SU-DHL-6 (cell line): ENCODE measurements at regions not wholly inside any gene's neighbourhood (a gene's known extent, or its start where the extent isn't known, plus 50 kb on each side); places are given as distances from the start of the nearest gene placed in this dataset.

Experiments used
- EZH2phosphoT487 ChIP-seq: fragments of 200-600 bp; sonication (generic), shearing (Covaris generic); conservative IDR thresholded peaks from 2 replicates; pipeline ENCODE4 v1.6.1; 2018; ENCODE audit warnings: mild to moderate bottlenecking, antibody characterized with exemption, low read length, moderate library complexity, mixed read lengths
- TF ChIP-seq, protein P1 (sequence below): fragments of 200-600 bp; sonication (generic); IDR thresholded peaks from one replicate; pipeline ENCODE4 v1.5.1; 2017; ENCODE audit warnings: antibody characterized with exemption, mild to moderate bottlenecking, low read length, moderate library complexity; ENCODE audit not compliant: insufficient read depth, poor library complexity, severe bottlenecking

DNA sequence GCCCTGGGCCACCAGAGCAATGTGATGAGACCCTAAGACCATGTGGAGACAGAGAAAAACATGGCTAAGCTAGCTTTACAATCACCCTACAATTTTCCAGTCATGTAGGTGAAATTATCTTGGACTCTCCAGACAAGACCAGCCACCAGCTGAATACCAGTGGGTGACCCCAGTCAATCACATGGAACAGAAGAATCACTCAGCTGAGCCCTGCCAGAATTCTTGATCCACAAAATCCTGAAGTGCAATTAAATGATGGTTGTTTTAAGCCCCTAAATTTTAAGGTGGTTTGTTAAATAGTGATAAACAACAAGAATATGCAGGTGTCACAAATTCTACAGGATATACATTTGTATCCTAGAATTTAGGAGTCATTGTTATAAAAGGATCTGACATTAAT lies 69.5 kb upstream of the SMIM15 start:
- TF ChIP-seq, protein P1, sequence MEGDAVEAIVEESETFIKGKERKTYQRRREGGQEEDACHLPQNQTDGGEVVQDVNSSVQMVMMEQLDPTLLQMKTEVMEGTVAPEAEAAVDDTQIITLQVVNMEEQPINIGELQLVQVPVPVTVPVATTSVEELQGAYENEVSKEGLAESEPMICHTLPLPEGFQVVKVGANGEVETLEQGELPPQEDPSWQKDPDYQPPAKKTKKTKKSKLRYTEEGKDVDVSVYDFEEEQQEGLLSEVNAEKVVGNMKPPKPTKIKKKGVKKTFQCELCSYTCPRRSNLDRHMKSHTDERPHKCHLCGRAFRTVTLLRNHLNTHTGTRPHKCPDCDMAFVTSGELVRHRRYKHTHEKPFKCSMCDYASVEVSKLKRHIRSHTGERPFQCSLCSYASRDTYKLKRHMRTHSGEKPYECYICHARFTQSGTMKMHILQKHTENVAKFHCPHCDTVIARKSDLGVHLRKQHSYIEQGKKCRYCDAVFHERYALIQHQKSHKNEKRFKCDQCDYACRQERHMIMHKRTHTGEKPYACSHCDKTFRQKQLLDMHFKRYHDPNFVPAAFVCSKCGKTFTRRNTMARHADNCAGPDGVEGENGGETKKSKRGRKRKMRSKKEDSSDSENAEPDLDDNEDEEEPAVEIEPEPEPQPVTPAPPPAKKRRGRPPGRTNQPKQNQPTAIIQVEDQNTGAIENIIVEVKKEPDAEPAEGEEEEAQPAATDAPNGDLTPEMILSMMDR, result no peak
- no peak for TF ChIP-seq EZH2phosphoT487
